ENCODE measurements at regions not wholly inside any gene's neighbourhood (a gene's known extent, or its start where the extent isn't known, plus 50 kb on each side); places are given as distances from the start of the nearest gene placed in this dataset.
"Not testable (repeated sequence)": the region's sequence is repeated elsewhere in the genome, so short reads cannot be mapped to it uniquely, and the experiment has no call there.

DNA sequence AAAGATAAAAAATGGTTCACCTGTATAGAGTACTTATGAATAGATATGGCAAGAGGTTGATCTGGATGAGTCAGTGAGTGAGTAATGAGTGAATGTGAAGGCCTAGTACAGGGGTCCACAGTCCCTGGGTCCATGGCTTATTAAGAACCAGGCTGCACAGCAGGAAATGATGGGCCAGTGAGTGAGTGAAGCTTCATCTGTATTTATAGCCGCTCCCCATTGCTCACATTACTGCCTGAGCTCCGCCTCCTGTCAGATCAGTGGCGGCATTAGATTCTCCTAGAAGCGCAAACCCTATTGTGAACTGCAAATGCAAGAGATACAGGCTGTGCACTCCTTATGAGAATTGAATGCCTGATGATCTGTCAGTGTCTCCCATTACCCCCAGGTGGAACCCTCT, 307.7 kb upstream of the ZNF608 start:
- no peak for DNase-seq (ENCODE audit: low spot score)
- intact Hi-C loops (cut with DNase I): no loop called here

DNA sequence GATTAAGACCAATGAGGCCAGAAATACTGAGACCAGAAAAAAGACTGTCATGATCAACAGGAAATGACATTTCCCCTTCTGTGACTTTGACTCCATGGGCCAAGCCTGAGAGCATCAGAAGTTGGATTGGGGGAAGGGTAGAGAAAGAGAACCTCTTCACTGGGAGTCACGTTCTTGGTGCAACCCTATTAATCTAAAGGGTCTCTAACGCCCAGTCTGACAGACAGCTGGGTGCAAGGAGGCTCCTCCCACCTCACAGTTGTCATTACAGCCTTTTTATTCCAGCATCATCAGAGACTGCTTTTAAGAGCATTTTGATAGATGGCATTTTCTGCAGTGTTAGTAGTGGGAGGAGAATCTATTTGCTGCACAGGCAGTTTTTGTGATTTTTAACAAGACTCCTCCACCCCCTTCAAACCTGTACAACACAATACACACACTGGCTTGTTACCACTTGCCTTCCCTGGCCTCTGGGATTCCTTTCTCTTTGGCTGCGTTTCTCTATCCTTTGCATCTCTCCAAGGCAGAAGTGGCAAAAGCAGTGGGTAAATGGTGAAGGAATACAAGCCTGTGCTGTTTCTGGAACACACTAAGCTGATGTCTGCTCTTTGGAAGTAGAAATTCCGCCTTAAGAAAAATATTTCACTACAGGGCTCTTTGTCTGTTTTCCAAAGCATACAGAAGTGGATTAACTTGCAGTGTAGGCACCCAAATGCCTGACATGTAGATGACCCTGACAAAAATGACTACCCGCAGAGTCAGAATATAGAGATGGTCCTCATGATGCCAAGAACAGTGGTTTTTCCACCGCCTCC, 310.4 kb upstream of the ZNF608 start:
- no peak for DNase-seq (ENCODE audit: low spot score)
- intact Hi-C loops (cut with DNase I): no loop called here

DNA sequence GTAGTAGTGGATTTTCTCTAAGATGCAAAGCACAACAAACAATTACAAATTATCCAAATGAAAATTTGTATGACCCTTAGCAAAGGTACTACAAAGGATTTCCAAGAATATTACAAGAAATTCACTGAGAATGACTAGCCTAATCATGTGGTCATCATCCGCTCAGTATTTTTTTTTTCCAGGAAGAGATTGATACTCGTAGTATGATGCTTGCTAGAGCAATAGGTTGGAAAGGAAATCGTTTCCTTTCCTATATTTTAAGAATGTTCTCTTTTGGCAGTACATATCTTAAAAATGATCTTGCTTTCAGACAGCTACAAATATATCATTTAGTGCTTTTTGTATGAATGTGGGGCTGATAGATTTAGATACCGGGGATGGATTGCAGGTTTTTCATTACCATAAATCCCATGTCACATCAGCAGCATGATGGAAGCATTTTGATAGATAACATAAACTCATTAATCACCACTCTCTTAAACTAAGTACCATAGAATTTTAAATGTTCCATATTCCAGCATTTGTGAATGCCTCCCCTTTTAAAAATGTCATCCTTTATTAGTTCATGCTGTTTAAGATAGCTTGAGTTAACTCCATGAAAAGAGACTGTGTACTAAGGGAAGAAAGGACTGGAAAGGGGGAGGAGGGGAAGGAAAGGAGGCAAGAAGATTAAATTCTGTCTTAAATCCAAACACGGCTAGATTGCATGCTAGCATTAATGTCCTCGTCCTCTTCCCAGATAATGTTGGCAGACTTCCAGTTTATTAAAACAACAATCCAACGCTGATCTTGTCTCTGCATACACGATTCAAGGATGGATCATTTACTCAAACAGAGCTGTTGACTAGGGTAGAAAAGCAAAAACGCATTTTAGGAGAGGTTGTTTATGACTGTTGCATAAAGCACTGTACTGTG, 311.7 kb upstream of the ZNF608 start:
- intact Hi-C loops (cut with DNase I): no loop called here
- no peak for DNase-seq (ENCODE audit: low spot score)

DNA sequence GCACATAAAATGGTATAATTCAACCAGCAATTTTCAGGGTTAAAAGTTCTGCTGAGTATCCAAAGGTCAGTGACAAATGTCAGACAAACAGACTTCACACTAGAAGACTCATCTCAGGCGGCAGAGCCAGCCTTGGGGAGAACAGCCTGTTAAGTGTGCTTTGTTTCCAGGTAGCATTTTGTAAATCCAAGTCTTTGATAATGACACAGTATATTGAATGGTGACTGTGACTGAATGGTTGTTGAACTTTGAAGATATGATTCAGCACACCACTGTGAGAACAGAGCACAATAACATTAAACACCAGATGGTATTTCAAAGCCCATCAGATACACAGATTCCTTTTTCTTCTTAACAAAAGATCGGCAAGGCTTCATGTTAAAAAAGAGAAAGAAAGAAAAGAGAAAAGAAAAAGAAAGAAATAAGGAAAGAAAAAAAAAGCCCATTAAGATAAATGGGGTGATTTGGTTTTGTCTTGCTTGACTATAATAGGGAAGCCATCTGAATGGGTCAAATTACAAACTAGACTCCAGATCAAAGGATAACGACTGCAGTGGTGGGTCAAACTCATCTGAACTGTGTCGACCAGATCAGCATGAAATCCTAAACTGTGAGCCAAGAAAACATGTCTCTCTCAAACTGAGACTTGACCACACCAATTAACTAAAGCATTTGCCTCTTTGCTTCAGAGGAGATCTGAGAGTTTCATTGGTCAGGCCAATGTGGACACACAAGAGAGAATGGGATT, 313.0 kb upstream of the ZNF608 start:
- intact Hi-C loops (cut with DNase I): no loop called here
- no peak for DNase-seq (ENCODE audit: low spot score)

DNA sequence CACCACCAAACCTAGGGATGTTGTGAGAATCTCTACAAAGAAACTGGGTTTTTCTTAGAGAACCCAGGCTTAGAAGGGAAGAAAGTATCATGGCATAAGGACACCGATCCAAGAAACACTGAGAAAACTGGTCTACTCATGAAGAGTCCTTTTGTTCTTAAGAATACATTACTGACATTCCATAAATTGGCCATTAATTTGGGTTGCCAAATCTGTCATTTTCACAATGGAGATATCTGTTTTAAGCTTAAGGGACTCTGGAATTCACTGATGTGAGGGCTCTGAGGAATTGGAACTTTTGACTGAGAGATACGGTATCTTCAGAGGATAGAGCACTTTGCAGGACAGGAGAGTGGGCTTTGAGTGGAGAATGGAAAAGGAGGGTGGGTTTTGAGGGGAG, 315.3 kb upstream of the ZNF608 start:
- no peak for DNase-seq (ENCODE audit: low spot score)
- intact Hi-C loops (cut with DNase I): no loop called here

DNA sequence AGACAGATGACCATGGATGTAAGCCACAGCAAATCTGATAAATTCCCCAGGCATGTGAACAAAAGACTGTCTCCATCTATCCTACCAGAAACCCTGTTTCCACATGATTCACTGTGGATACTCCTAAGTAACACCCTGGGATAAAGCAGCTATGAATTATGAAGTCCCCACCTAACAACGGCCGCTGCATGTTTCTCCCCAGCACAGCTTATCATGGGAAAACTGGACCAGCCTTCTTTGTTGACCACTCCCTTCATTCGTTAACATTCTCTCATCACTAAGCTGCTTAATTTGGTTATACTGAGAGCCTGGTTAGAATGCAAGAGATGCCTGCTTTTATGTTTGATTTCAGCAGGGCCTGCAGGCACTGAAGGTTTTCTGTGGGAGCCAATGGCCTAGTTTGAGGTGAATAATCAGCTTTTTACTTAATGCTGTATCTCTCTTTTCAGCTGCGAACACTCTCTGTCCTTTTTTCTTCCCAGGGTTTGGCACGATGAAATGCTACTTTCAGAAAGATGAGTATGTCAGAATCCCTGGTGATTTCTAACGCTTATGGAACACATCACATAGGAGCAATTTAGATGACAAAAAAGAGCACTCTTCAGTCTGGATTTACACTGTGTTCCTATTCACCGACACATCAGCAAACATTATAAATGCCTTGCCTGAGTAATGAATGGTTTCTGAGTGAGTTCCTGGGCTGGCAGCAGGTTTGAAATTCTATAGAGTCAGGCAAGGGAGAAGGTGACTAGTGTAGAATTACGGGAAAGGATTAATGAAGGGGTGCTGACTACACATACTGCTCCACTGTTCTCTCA, 318.4 kb upstream of the ZNF608 start:
- intact Hi-C loops (cut with DNase I): no loop called here
- no peak for DNase-seq (ENCODE audit: low spot score)

DNA sequence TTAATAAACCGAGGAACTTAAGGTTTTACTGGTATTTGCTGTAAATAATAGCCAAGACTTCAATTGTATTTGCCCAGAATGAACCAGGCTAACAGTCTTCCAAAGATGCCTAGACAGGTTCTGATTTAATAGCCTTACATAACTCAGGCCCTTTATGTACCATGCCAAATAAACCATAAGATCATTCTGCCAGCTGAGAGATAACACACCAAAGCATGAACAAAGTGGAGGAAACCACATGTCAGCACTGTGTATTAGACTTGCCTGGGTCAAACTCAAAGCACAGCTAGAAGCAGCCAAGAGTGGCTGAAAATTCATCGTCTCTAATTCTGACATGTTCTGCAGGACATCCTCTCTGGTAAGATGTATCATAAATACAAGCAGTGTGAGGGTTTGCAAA, 319.3 kb upstream of the ZNF608 start:
- intact Hi-C loops (cut with DNase I): no loop called here
- DNase-seq (ENCODE audit: low spot score): no peak

DNA sequence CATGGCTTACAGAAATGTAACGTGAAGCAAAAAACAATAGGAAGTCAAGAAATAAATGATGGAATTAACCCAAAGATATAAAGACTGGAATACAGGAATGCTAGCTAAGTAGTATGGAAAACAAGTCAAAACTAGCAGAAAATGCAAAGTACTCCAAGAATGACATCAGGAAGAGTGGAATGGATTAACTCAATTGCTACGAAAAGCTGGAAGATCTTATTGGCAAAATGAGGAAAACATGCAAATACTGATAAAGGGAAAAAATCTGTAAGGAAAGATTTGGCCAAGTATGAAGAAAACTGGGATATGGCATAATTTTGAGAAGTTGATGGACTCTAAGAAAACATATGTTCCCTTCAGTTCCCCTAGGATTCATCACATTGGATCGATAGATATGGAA, 324.5 kb upstream of the ZNF608 start:
- DNase-seq (ENCODE audit: low spot score): no peak

DNA sequence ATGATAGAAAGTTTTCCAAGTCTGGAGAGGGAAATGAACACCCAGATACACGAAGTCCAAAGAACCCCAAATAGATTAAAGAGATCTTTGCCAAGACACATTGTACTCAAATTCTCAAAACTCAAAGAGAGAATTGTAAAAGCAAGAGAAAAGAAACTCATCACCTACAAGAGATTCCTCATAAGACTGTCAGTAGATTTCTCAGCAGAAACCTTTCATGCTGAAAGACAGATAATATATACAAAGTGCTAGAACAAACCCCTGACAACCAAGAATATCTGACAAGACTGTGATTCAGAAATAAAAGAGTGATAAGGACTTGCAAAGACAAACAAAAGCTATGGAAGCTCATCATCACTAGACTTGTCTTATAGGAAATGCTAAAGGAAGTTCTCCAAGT, 326.7 kb upstream of the ZNF608 start:
- intact Hi-C loops (cut with DNase I): no loop called here
- DNase-seq (ENCODE audit: low spot score): no peak

More for the DNA sequence above, 324.5 kb upstream of the ZNF608 start:
- intact Hi-C loops (cut with DNase I): no loop called here

DNA sequence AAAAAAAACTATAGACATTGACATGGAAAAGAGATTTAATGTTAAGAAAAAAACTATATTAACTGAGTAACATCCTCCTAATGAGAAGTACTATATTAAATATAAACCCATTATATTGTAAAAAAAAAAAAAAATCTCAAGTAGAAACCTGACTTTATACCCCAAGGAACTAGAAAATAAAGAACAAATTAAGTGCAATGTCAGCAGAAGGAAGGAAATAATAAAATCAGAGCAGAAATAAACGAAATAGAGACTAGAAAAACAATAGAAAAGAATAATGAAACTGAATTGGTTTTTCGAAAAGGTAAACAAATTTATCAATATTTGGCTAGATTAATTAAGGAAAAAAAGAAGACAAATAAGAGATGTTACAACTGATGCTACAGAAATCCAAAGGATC, 329.1 kb upstream of the ZNF608 start:
- intact Hi-C loops (cut with DNase I): no loop called here
- no peak for DNase-seq (ENCODE audit: low spot score)

DNA sequence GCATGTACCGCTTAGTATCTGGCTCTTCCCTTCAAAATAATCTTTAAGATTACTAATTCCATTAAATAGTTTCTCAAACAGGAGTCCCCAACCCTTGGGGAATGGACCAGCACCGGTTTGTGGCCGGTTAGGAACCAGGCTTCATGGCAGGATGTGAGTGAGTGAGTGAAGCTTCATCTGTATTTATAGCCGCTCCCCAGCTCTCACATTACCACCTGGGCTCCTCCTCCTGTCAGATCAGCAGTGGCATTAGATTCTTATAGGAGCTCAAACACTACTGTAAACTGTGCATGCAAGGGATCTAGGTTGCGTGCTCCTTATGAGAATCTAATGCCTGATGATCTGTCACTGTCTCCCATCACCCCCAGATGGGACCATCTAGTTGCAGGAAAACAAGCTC, 332.6 kb upstream of the ZNF608 start:
- DNase-seq (ENCODE audit: low spot score); intact Hi-C loops (cut with DNase I): not testable (repeated sequence)

DNA sequence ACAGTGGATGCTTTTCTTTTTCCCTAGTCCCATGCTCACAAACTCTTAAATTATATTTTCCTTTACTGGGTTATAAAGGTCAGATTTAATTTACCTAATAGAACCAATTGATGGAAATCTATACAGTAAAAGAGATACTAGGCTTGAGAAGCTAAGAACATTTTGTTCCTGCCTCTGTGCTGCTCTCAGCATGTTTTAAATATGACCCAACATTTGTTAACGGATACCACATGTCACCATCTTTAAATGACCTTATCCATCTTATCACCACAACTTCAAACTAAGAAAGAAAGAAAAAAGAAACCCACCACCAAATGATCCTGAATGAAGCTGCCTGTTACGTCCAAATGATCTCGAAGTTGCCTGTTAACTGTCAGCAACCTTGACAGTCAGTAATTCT, 334.7 kb upstream of the ZNF608 start:
- intact Hi-C loops (cut with DNase I): no loop called here
- no peak for DNase-seq (ENCODE audit: low spot score)

DNA sequence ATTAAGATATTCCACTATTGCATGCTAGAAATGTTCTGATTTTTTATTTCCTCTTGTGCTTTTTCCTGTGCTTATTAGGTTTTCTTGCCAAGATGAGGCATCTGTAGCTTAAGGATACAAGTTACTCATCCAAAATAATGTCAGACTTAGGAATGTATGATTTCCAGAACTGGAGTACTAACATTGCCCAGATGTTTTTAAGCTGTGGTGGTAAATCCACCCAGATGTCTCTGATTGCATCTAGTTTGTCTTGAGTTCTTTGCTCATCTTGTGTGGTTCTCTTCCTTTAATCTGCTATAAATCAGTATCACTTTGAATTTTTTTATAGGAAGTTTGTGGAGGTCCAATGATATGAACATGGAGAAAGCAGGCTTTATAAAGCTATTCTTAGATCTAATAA, 337.5 kb upstream of the ZNF608 start:
- intact Hi-C loops (cut with DNase I): no loop called here
- no peak for DNase-seq (ENCODE audit: low spot score)

DNA sequence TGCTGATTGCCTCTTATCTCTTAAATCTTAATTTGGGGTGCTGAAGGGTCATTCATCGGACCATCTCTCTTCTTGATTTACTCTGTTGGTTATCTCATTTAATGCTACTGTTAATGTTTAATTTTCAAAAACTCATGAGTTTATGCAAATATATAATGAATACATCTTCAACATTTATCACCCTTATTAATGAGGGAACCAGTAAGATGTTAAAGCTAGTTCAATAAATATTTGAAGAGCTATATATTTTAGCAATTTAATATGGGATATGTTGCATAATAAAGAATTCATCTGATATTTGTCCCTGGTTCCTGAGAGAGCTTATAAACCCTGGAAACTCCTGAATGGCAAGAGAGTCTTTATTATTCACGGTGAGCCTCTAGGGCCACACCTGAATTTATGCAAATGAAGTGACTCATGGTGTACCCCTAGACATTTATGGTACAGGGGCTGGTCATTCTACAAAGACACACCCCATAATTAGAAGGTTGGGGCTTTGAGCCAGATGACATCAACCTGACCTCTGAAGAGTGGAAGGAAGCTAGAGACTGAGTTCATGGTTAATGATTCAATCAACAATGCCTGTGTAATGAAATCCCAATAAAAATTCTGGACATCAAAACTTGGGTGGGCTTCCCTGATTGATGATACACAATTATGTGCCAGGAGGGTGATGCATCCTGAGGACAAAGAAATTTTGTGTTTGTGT, 339.5 kb upstream of the ZNF608 start:
- intact Hi-C loops (cut with DNase I): no loop called here
- no peak for DNase-seq (ENCODE audit: low spot score)

DNA sequence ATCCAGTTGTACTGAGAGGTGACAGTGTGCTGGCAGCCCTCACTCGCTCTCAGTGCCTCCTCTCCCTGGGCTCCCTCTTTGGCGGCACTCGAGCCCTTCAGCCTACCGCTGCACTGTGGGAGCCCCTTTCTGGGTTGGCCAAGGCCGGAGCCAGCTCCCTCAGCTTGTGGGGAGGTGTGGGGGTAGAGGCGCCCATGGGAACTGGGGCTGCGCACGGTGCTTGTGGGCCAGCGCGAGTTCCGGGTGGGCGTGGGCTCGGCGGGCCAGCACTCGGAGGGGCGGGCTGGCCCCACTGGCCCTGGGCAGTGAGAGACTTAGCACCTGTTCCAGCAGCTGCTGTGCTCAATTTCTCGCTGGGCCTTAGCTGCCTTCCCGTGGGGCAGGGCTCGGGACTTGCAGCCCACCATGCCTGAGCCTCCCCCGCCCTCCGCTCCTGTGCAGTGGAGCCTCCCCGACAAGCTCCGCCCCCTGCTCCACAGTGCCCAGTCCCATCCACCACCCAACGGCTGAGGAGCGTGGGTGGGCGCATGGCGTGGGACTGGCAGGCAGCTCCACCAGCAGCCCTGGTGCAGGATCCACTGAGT, 342.2 kb upstream of the ZNF608 start:
- intact Hi-C loops (cut with DNase I): no loop called here
- DNase-seq (ENCODE audit: low spot score): no peak

DNA sequence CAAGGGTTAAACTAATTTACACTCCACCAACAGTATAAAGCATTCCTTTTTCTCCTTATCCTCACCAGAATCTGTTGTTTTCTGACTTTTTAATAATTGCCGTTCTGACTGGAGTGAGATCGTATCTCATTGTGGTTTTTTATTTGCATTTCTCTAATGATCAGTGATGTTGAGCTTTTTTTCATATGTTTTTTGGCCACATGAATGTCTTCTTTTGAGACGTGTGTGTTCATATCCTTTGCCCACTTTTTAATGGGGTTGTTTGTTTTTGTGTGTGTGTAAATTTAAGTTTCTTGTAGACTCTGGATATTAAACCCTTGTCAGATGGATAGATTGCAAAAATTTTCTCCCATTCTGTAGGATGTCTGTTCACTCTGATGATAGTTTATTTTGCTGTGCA, 345.7 kb upstream of the ZNF608 start:
- intact Hi-C loops (cut with DNase I); DNase-seq (ENCODE audit: low spot score): not testable (repeated sequence)

DNA sequence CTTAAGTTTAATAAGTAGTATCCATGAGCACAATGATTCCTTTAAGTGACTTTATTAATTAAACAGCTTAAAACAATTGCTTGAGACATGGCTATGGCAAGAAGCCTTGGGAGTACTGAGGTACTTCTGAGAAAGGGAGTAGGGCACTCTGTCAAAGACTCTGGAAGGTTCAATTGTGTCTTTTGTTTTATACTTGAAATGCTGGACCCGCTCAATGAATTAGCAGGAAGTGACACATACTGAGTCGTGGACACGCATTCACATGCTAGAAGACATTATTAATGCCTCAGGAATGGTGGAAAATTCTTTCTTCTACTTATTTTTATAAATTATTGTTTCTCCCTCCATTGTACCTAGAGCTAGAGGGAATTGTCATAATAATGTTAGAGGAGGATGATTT, 347.3 kb upstream of the ZNF608 start:
- intact Hi-C loops (cut with DNase I): no loop called here
- DNase-seq (ENCODE audit: low spot score): no peak

DNA sequence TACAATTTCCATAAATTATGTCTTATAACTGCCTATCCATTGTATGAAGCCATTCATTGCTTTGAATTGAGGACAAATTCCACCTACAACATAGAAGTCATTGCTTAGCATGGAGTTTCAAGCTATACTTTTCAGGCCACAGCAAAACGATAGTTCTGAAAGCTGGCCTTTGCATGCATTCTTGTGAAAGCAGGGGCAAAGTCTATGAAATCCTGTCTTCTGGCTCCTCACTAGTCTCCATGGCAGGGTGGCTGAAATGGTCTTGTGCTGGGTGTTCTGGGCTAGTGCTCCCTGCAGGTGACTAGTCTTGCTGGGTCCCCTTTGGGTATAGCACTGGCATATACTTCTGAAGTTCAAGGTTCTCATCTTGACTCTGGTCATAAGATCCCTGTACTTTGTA, 353.9 kb upstream of the ZNF608 start:
- DNase-seq (ENCODE audit: low spot score): no peak
- intact Hi-C loops (cut with DNase I): no loop called here
